Gastroesophageal sphincter (tissue), 3 donors: ENCODE measurements at regions not wholly inside any gene's neighbourhood (a gene's known extent, or its start where the extent isn't known, plus 50 kb on each side); places are given as distances from the start of the nearest gene placed in this dataset.

ENCODE experiments used
- CTCF ChIP-seq, 4 experiments: fragments of 200-600 bp in 2 of 4; fragments of 450-650 bp in 2 of 4; sonication (generic) in 1 of 4; IDR thresholded peaks; one replicate each; pipeline ENCODE4 v1.5.1; 2017 to 2019; ENCODE audit warnings: antibody characterized with exemption in 4 of 4, mild to moderate bottlenecking in 2 of 4, moderate library complexity in 2 of 4
- EP300 ChIP-seq: sonication (generic); formaldehyde crosslinking; IDR thresholded peaks from one replicate; pipeline ENCODE4 v1.6.1; 2017; ENCODE audit warnings: antibody characterized with exemption, mild to moderate bottlenecking
- POLR2A ChIP-seq, 2 donors: fragments of 450-650 bp; IDR thresholded peaks; one replicate each; pipeline ENCODE4 v1.6.1; 2017; ENCODE audit warnings: antibody characterized with exemption in 2 of 2, mild to moderate bottlenecking in 2 of 2, moderate library complexity in 1 of 2
- POLR2AphosphoS5 ChIP-seq: sonication (generic); formaldehyde crosslinking; IDR thresholded peaks from one replicate; pipeline ENCODE4 v1.6.1; 2017; ENCODE audit warnings: antibody characterized with exemption

GRCh38 chr2:39571111-39571731 lies 94.5 kb upstream of the TMEM178A start:
- TF ChIP-seq POLR2A (IDR thresholded peaks at IDR 0.05) (no peak), CTCF (IDR thresholded peaks at IDR 0.05) (no peak), EP300 (no peak), POLR2AphosphoS5 (peak; percentile 98)
